GM21529 (cell line): ENCODE measurements at regions not wholly inside any gene's neighbourhood (a gene's known extent, or its start where the extent isn't known, plus 50 kb on each side); places are given as distances from the start of the nearest gene placed in this dataset.

Experiments used
- ATAC-seq: cut with Tn5 transposase; IDR thresholded peaks from one replicate; pipeline ENCODE4 v1.9.1; 2021; ENCODE audit not compliant: unreplicated experiment

DNA sequence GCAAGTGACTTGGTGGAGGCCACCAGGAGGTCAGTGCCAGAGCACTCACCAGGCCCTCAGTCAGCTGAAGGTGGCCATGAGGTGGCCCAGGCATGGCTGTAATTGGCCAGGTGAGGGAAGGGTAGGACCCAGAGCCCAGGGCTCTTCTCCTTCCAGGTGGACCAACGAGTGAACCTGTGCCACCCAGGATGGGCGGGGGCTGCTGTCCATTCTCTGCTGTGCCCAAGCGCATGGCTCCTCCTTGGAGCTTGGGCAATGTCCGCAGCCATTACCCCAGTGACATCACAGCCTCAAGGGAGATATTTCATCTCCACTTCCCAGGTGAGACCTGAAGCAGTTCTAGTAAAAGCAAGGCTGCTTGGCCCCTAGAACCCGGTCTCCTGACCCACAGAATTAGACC lies 303.0 kb upstream of the FOXF1 start:
- no peak for ATAC-seq

DNA sequence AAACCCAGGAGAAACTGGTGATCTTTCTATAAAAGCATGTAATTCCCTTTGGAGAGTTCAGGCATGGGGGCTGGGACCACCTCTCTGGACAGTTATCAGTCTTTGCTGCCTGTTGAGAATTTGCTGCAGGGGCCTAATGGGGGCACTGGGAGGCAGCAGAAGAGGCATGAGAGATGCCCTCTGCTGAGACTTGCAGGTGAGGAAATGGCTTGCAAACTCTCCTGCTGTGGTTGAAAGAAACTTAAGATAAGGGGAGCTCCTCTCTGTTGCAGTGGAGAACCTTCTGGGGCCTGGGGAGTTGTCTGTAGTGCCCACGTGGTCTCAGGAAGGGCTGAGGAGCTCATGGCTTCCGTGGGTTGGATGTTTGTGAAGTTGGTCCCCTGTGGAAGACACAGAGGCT lies 301.1 kb upstream of the FOXF1 start:
- ATAC-seq, result no peak

DNA sequence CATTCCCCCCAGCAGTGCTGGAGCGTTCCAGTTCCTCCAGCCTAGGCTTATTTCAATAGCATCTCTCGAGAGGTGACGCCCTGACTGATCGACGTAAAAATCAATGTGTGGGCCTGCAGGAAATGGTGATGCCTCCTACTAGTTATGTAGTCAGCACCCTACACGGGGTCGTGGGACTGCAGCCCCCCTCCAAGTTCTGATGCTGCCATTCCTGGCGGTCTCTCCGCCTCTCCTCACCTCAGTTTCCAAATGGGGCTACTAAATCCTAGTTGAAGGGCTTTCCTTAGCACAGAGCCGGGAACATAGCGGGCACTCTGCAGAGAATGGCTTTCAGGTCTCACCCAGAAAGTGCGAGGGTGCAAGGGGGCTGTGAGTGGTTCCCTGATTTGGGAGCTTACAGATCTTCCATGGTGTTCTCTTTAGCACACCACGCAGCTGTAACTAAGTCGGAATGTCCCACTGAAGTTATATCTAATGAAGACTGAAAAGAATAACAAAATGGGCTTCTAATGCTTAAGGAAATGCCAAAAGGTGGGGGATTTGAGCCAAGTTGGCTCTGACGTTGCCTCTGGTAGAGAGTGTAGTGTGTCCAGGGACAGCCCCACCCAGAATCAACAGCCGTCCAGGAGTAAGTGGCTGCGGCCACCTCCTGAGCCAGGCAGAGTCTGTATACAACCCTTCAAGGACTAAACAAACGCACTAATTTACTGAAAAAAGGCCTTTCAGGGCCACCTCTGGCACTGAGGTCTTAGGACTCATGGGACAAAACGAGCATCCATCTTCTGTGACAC lies 299.7 kb upstream of the FOXF1 start:
- ATAC-seq, result no peak

DNA sequence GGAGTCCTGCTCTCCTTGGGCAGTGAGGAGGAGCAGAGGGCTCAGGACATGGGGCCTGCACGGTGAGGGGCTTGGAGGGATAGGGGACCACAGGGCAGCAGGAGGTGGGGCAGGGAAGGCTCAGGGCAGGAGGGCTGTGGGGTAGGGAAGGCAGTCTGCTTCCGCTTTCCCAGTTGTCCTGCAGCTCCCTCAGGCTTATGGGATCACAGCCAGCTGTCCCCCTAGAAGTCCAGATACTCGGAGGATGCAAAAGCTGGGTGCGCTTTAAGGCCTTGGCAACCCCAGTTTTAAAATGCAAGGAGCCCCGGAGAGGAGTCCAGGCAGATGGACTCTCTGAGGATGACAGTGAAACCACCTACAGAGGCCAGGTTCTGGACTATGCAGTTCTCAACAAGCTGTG lies 299.1 kb upstream of the FOXF1 start:
- ATAC-seq, result no peak

DNA sequence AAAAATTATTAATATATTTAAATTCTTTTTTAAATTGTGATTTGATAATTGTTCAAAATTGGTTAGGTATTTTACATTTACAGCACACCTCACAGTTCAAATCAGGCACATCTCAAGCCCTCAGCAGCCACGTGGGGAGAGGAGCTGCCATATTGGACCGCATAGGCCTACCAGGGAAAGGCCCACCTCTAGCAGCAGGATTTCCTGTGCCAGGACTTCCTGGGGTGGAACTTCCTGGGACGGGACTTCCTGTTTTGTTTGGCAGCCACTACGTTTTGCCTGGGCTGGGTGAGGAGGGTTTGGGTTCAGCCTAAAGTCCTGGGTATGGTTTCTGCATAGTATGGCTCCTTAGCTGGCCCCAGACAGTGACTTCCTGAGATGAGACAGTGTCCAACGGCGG lies 298.5 kb upstream of the FOXF1 start:
- no peak for ATAC-seq

DNA sequence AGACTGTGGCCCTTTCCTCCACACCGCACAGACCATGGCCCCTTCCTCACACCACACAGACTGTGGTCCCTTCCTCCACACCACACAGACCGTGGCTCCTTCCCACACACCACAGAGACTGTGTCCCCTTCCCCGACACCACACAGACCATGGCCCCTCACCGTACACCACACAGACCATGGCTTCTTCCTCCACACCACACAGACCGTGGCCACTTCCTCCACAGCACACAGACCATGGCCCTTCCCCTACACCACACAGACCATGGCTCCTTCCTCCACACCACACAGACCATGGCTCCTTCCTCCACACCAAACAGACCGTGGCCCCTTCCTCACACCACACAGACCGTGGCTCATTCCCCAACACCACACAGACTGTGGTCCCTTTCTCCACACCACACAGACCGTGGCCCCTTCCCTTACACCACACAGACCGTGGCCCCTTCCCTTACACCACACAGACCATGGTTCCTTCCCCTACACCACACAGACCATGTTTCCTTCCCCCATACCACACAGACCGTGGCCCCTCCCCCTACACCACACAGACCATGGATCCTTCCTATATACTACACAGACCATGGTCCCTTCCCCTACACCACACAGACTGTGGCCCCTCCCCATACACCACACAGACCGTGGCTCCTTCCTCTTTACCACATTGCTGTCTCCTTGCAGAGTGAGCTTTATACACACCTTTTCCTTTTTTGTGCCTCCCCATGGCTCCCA lies 297.5 kb upstream of the FOXF1 start:
- ATAC-seq, result no peak

DNA sequence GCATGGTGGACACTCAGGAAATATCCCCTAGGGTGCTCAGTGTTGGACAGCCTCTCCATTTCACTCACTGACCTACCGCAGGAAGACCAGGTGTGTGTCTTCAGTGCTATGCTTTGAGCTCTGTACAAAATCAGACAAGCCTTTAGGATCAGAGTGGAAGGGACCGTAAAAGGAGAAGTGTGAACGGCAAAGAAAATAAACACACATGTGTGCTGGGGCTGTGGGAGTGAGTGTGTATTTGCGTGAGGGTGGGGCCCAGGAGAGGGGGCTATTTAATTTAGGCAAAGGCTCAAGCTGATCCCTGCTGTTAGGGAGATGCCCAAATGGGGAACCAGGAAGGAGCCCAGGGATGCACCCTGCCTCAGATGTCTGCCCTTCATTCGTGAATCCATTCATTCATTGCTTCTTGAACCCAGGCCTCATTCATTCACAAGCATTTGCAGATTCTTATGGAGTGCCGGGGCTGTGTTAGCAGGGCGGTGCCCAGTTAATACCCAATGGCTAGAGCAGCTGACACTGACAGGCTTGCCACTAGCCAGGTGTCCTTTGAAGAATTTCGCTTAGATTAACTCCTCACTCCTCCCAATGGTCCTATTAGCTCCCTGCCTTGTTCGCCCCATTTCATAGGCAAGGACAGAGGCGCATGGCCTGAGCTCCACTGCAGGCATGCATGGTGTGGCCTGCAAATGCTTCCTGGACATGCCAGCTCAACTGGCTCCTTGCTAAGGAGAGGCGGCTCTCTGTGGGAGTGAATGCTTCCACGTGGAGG lies 296.7 kb upstream of the FOXF1 start:
- ATAC-seq, result no peak

DNA sequence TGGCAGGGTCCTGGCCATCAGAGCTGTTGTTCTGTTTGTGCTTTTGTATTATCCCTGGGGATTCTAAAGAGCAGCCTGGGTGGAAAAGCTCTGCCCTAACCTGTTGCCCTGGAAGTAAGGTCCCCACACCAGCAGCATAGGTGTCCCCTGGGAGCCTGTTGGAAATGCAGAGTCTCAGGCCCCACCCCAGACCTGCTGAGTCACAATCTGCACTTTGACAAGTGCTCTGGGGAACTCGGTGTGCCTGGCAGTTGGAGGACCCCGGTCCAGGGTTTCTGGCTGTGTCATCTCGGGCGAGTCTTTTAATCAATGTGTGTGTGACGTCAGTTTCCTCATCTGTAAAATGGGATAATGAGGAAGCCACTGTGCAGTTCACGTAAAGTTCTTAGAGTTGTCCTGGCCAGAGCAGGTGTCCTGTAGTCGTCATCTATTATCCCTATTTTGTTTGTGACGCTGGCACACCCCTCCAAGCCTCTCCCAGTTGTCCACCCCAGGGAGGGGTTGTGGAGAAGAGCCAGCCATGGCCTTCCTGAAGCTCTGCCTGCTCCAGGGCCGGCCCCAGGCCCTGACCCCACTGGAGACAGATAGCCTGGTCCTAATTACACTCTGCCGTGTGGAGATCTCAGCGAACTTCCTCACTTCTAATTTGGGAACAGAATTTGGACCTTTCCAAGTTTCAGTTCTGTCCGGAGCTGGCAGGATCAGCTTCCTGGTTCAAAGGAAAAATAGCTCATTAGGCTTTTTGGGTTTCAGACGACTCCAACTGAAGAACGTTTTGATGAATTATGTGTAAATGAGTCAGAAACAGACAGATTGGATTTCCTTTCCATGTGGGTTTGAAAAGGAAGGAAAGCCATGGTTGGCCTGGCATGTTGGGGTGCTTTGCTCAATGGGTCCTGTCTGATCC lies 295.7 kb upstream of the FOXF1 start:
- no peak for ATAC-seq

DNA sequence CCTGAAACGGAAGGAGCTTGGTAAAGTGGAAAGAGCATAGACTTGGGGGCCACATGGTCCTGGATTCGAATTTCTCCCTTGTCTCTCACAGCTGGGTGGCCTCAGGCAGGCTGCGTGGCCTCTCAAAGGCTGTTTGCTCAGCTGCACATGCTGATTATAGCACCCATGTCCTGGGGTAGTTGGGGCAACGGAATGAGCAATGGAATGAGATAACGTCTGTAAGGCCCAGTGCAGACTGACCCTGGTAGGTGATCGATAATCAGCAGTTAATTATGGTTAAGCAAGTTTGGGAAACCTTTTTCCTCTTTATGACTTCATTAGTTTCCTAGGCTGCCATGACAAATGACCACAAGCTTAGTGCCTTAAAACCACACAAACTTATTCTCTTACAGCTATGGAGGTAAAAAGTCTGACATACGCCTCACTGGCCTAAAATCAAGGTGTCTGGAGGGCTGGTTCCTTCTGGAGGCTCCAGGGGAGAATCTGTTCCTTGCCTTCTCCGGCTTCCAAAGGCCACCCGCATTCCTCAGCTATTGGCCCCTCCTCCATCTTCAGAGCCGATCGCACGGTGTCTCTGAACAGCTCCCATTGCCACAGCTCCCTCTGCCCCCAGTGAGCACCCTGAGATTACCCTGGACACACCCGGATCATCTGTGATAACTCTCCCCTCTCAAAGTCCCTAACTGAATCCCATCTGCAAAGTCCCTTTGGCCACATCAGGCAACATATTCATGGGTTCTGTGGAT lies 294.9 kb upstream of the FOXF1 start:
- ATAC-seq, result no peak

DNA sequence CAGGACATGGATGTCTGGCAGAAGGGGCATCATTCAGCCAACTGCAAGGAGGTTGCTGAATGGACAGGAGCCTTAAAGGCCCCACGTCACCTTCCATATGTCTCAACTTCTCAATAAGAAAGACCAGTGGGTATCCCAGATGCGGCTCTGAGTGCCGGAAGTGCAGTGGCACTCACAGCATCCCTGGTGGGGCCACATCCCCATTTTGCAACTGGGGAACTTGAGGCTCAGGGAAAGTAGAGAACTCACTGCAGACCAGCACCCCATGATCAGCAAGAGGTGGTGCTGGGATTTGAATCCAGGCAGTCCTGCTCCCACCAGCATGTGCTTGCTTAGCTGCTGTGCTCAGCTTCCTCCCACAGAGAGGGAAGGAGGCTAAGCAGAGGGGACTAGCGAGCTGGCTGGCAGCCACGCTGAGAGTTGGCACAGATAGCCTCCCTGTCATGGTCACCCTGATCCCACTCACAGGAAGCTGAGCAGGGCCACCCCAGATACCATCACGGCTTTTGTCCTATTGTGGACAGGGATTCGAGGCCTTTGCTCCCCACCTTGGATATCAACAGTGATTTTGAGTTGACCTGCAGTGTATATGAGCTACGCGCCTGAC lies 294.2 kb upstream of the FOXF1 start:
- ATAC-seq, result no peak

DNA sequence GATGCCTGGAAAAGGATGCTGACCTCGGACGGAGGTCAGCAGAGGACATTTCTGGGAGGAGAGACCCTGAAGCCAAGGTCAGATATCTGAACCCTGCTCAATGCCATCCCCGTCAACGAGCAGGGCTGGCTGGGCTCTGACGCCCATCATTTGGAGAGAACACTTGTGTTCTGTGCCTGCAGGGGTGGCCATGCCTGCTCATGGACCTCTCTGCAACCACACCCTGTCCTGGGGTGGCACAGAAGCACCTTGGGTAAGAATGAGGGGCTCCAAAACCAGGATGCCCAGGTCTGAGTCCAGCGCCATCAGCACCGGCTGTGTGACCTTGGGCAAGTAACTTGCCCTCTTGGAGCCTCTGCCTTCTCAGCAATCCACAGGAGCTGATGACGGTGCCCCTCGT lies 293.7 kb upstream of the FOXF1 start:
- no peak for ATAC-seq

DNA sequence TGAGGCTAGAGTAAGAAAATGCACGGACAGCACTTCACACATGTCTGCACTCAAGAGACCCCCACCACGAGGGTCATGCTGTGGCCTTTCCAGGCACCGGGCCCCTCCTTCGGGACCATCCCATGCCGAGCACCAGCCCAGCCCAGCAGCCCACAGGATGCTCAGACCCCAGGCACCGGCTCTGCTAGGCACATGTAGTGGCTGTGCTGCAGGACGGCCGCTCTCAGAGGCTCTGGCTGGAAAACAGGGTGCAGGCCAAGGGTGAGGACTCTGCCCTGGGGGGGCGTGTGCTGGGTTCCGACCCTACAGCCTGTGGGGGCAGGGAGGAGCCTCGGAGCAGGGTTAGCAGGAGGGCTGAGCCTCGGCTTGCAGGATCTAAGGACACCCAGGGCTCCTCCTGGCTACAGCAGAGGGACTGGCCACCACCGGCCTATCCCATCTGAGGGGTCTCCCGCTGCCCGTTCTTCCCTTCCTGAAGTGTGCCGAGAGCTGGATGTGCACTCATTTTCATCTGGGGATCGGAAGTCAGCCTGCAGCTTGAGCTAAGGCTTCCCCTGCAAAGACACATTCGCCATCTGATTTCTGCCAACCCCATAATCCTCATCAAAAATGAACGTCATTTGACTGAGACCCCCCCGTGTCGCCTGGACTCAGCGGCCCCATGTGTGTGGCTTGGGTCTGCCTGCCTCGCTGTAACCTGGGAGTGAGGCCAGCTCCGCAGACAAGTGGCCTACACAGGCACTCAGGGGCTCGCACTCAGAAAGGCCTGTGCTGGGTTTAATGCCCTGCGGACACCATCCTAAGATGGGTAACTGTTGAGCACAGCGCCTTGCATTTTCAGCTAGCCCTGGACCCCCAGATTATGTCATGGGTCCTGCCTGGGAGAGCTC lies 293.1 kb upstream of the FOXF1 start:
- no peak for ATAC-seq

DNA sequence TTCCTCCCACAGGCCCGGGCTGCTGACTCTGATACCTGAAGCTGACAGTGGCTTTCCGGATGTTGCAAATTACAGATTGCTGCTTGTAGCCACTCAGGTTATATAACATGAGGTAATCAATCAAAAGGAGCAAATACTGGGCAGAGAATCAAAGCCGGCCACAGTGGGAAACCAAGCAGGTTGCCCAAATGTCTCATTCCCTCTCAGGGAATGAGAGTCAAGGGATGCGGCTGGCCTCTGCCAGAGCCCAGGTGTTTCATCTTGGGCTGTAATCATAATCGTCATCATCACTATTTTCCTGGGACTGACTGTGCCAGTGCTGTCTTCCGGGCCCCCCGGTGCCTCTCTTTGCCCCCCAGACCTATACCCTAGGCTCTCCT lies 292.4 kb upstream of the FOXF1 start:
- ATAC-seq, result no peak

DNA sequence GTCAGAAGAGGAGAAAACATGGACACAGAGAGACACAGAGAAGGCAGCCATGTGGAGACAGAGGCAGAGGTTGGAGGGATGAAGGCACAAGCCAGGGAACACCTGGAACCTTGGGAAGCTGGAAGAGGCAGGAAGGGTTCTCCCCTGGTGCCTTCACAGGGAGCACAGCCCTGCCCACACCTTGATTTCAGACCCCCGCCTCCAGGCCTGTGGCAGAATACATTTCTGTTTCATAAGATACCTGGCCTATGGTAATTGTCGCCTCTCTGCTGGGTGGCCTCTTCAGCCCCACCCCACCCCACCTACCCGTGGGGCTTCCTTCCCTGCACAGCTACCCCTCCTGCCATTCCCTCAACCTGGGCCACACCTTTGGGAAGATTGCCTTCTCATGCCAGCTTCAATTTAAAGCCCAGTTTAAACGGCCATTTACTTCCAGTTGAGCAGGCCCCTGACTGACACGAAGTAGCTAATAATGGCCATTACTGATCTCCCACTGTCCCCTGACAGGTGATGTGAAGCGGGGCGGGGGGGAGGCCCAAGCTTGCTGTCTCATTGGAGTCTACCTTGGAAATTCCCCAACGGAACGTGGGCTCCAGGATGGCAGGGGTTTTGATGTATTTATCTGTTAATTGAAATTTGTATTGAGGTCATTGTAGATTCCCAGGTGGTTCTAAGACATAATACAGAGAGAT lies 291.7 kb upstream of the FOXF1 start:
- ATAC-seq, result no peak

DNA sequence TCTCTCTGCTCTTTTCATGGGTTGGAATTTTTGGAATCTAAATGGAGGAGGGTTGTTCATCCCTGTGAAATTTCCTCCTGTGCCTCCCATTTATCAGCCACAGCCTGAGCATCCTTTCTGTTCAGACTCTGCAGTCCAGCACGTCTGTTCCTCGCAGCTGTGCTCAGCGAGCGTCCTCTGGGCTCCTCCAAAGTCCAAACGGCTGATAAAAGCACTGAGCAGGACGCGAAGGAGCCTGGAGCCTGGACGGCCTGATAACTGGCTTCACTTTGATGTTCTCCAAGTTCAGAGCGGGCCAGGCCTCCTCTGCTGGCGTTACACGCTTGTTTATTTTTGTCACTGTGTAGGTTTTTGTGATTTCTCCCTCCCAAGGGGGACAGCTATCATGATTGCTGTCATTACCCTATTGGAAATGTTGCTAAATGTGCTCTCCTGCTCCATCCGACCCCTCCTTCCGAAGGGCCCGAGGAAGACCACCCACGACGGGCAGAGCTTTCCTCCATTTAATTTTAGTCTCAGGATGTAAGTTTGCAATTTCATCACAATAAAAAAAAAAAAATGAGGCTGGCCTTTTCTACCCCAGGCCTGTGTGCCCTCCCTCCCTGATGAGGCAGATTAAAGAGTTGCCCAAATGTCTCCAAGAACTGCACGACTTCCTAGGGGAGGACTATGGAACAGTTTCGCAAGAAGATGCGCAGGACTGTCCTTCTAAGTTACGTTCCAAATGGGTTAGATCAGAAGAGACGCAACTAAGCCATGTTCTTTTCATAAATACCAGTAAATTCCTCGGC lies 290.5 kb upstream of the FOXF1 start:
- ATAC-seq, result no peak

DNA sequence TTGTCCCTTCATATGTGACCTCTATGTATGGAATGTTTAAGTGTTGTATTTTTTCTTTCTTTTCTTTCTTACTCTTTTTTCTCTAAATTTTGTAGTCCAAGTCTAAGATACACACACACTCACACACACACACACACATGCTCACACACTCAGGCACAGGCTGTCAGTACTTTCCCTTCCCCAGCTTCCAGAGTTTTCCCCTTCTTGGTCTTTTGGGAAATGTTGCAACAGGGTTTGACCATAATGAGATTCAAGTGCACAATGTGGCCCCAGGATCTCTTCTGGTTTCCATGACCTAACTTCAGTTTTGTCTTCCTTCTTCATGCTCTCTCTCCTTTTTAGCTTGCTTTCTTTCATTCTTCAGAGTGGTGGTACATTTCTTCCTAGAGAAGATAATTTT lies 289.8 kb upstream of the FOXF1 start:
- ATAC-seq, result no peak

DNA sequence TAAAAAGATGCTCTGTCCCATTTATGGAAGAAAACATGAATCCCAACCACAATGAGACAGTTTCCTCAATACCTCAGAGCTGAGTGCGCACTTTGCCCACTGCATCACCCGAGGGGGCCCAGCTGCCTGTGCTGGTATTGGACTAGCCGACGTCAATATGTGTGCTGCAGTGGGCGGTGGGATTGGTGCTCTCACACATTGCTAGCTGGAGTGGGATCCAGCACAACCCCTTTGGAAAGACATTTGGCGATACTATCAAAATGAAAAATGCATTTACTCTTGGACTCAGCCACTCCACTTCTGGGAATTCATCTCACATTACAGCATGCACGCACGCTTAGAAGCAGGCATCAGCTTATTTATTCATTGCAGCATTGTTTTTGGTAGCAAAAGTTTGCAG lies 289.2 kb upstream of the FOXF1 start:
- no peak for ATAC-seq
